ENCODE measurements at regions not wholly inside any gene's neighbourhood (a gene's known extent, or its start where the extent isn't known, plus 50 kb on each side); places are given as distances from the start of the nearest gene placed in this dataset.
A peak's percentile ranks its signal among the peaks of the same experiment; 100 is the strongest.

GRCh38 chr2:217738061-217738460 lies 264.7 kb downstream of the TNS1 start:
- no peaks in the 10 kb centered on the region for H3K9me3 ChIP-seq
- no peak overlapping the region for H3K4me3 ChIP-seq
- peaks cover 0 to 9% (median 4%) of the 10 kb centered on the region in 4 donors for H3K4me1 ChIP-seq
- no peak for ATAC-seq (ENCODE audit: low FRiP score in 2 of 2)
- no peak overlapping the region for H3K27ac ChIP-seq
- no peaks in the 10 kb centered on the region for H3K27me3 ChIP-seq
- WGBS, 2 donors, result 82 to 90% methylated on average over 3 of the region's 3 CpGs
- H3K36me3 ChIP-seq, result peaks cover 0 to 2% (median 0%) of the 10 kb centered on the region in 4 donors
- DNase-seq, result no peak
- TF ChIP-seq POLR2A (IDR thresholded peaks at IDR 0.05) (no peak), POLR2AphosphoS5 (IDR thresholded peaks at IDR 0.05) (no peak), CTCF (IDR thresholded peaks at IDR 0.05) (no peak), EP300 (IDR thresholded peaks at IDR 0.05) (no peak)

- Histone ChIP-seq H3K27ac (no peak overlapping the region), H3K27me3 (no peaks in the 10 kb centered on the region), H3K36me3 (peaks cover 0 to 2% (median 0%) of the 10 kb centered on the region in 4 donors), H3K4me3 (no peak overlapping the region), H3K9me3 (no peaks in the 10 kb centered on the region), H3K4me1 (peaks cover 0 to 9% (median 4%) of the 10 kb centered on the region in 4 donors)
- ATAC-seq (ENCODE audit: low FRiP score in 2 of 2), result no peak
- DNase-seq, result no peak
- TF ChIP-seq POLR2AphosphoS5 (IDR thresholded peaks at IDR 0.05), result no peak
- TF ChIP-seq POLR2A (IDR thresholded peaks at IDR 0.05), result no peak
- TF ChIP-seq EP300 (IDR thresholded peaks at IDR 0.05), result no peak
- TF ChIP-seq CTCF (IDR thresholded peaks at IDR 0.05), result no peak
- WGBS, 2 donors, result 70 to 76% methylated on average over 3 of the region's 3 CpGs
These were observed 265.8 kb downstream of the TNS1 start for GRCh38 chr2:217736776-217737550.

- H3K36me3 ChIP-seq, result peaks cover 0 to 2% (median 0%) of the 10 kb centered on the region in 4 donors
- WGBS, 2 donors, result 76 to 94% methylated on average over 3 of the region's 3 CpGs
- no peak overlapping the region for H3K27ac ChIP-seq
- no peak overlapping the region for H3K4me3 ChIP-seq
- H3K27me3 ChIP-seq, result no peaks in the 10 kb centered on the region
- H3K9me3 ChIP-seq, result no peaks in the 10 kb centered on the region
- peaks cover 0 to 9% (median 4%) of the 10 kb centered on the region in 4 donors for H3K4me1 ChIP-seq
- ATAC-seq (ENCODE audit: low FRiP score in 2 of 2) (no peak), DNase-seq (no peak)
- TF ChIP-seq POLR2A (IDR thresholded peaks at IDR 0.05) (no peak), CTCF (IDR thresholded peaks at IDR 0.05) (no peak), POLR2AphosphoS5 (IDR thresholded peaks at IDR 0.05) (no peak), EP300 (IDR thresholded peaks at IDR 0.05) (no peak)
These were observed 266.9 kb downstream of the TNS1 start for GRCh38 chr2:217735899-217736298.

- no peak for DNase-seq
- TF ChIP-seq POLR2A (IDR thresholded peaks at IDR 0.05), result no peak
- TF ChIP-seq POLR2AphosphoS5 (IDR thresholded peaks at IDR 0.05), result no peak
- TF ChIP-seq EP300 (IDR thresholded peaks at IDR 0.05), result no peak
- no peak for TF ChIP-seq CTCF (IDR thresholded peaks at IDR 0.05)
- Histone ChIP-seq H3K27me3 (no peaks in the 10 kb centered on the region), H3K27ac (no peak overlapping the region), H3K9me3 (no peaks in the 10 kb centered on the region), H3K36me3 (peaks cover 0 to 2% (median 0%) of the 10 kb centered on the region in 4 donors), H3K4me3 (no peak overlapping the region), H3K4me1 (peaks cover 0 to 9% (median 4%) of the 10 kb centered on the region in 4 donors)
- no peak for ATAC-seq (ENCODE audit: low FRiP score in 2 of 2)
These were observed 267.8 kb downstream of the TNS1 start for GRCh38 chr2:217735034-217735433.

- peak in 1 of 2 donors; percentile 40 for DNase-seq
- TF ChIP-seq EP300 (IDR thresholded peaks at IDR 0.05), result no peak
- no peak for TF ChIP-seq POLR2A (IDR thresholded peaks at IDR 0.05)
- no peak for TF ChIP-seq POLR2AphosphoS5 (IDR thresholded peaks at IDR 0.05)
- no peak for TF ChIP-seq CTCF (IDR thresholded peaks at IDR 0.05)
- H3K4me3 ChIP-seq, result no peak overlapping the region
- H3K9me3 ChIP-seq, result no peaks in the 10 kb centered on the region
- H3K36me3 ChIP-seq, result peaks cover 0 to 2% (median 0%) of the 10 kb centered on the region in 4 donors
- no peak overlapping the region for H3K27ac ChIP-seq
- WGBS, 2 donors, result 64 to 68% methylated on average over 3 of the region's 3 CpGs
- H3K4me1 ChIP-seq, result peaks cover 0 to 9% (median 4%) of the 10 kb centered on the region in 4 donors
- ATAC-seq (ENCODE audit: low FRiP score in 2 of 2), result no peak
- H3K27me3 ChIP-seq, result no peaks in the 10 kb centered on the region
These were observed 269.3 kb downstream of the TNS1 start for GRCh38 chr2:217733461-217733860.
